Fibroblast of upper back skin (primary cell): ENCODE measurements at regions not wholly inside any gene's neighbourhood (a gene's known extent, or its start where the extent isn't known, plus 50 kb on each side); places are given as distances from the start of the nearest gene placed in this dataset.
A peak's percentile ranks its signal among the peaks of the same experiment; 100 is the strongest.

Experiments used
- DNase-seq: peaks from one replicate; pipeline ENCODE4 v3.0.0-alpha.2; 2013

DNA sequence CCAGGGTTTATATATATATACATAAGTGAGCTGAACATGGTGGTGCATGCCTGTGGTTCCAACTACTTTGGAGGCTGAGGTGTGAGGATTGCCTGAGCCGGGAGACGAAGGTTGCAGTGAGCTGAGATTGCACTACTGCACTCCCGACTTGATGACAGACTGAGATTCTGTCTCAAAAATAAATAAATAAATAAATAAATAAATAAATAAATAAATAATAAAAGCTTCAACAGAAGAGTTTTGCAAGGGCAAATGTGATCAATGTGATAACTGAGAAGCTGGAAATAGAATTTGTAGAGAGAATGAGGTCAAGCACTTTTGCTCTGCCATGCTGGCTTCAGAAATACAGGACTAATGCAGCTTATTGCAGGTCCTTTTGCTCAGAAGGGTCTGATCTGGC is 855.8 kb upstream of the PRMT6 start:
- DNase-seq: no peak

DNA sequence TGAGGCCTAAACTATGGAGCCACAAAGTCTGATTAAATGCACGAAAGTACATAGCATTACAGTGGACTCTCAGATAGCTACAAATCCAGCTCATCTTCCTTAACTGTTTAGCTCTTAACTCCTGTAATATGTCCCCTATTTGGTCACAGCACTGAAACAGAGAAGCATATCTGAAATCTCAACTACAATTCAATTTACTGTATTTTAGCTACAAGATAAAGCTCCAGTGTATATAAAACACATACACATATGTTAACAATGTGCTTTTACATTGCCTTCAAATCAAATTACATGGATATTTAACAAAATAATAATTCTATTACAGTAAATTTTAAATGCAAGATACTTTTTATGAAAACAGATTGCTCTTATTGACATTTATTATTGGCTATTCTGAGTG is 849.3 kb upstream of the PRMT6 start:
- DNase-seq: no peak

DNA sequence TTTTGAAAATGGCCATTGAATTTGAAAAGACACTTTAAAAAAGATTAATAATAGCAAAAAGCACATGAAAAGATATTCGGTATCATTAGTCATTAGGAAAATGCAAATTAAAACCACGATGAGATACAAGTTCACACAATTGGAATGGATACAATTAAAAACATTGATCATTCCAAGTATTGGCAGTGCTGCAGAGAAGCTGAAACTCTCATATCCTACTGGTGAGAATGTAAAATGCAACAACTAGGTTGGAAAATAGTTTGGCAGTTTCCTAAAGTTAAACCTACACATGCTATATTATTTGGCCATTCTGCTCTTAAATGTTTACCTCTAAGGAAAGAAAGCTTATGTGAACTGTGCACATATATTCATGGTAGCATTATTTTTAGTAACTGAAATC is 838.7 kb upstream of the PRMT6 start:
- DNase-seq: no peak

DNA sequence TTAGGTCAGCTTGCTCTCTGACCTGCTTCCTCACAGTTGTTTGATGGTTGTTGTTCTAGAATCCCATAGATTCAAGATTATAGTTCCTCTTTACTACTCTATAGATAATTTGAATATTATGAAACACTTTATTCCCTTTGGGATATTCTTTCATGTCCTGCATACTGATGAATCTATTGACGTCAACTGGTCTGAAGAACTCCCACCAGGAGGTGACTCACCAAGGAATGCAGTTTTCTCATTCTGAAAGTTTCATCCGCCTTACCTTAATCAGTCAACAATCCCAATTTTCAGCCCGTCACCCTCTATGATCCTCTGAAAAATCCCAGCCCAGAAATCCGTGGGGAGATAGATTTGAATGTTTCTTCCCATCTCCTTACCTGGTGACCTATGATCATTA is 834.1 kb upstream of the PRMT6 start:
- DNase-seq: peak; percentile 62

DNA sequence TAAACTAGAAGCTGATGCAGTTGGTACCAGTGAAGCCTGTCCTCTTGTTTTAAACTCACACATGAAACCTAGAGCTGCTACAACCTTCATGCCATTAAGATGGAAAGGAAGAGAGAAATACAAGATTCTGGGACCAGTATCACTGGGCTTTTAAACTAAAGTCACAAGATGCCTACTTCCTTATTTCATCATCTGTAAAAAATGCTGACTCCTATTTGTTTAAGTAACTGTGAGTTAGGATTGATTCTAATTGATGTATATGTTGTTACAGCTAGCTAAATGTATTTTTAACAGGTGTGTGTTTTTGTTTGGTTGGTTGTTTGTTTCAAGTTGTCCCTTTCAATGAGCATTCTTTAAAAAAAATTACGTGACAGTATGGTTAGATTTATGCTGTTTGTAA is 833.3 kb upstream of the PRMT6 start:
- no peak for DNase-seq

DNA sequence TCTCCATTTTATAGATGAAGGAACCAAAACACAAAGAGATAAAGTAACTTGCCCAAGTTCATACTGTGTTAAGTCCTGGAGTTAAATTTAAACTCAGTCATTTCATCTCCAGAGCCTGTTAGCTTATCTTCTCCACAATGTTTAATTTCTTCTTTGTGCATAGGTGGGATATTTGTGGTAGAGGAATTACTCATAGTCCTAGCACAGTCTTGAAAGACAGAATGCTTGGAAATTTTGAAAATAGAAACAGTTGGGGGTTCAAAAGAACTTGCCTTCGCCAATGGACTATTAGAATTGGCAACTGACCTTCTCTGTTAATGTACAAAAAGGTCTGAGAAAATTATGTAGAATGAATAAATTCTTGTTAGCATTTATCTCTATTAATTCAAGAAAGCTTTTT is 832.0 kb upstream of the PRMT6 start:
- DNase-seq: peak; percentile 44

DNA sequence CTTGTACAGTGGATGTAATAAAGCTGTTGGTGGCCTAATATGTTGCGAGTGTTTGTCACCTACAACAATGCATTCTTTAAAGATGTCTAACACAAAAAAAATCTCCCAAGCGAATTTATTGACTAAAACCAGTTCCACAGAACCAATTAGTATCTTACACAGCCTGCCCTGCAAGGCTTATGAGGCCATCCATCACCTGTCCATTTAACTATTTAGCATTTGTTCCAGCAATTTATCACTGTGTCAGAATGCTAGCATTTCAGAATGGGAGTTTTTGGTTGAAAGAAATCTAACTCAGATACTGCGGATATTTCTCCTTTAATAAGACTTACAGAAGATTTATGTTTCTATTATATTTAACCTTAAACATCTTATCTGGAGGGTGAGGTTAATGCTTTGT is 831.1 kb upstream of the PRMT6 start:
- DNase-seq: no peak

DNA sequence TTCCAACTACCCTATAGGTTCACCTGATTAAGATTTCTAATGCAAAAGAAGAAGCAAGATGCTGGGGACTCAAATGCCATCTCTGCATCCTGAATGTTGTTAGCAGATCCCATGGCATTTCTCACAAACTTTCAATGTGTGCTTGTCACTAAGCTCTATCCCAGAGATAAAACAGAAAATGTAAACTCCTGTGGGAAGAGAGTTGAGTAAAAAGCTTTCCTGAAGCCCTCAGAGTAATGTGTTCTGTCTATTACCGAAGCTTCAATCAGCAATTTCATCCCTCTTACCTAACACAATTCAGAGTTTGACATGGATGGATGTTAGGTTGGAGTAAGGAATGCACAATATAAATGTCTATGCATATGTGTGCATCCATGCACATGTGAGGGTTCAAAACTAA is 829.9 kb upstream of the PRMT6 start:
- no peak for DNase-seq

DNA sequence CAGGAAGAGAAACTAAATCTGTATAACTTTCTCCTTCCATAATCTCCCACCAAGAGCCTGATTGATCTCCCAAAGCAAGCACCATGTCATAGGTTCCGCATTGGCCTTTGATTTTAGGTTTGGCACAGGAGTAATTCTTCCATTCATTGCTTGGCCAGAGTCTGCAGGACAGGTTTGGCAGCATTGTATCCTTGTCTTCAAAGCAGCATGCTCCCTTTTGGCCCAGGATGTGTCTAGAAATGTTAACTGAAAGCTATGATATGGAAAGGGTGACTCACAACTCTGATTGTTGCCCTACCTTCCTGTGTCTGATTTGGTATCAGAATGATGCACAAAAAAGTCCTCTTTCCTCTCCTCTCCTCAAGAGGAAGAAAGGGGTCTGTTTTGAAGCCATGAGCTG is 824.3 kb upstream of the PRMT6 start:
- DNase-seq: peak; percentile 12

DNA sequence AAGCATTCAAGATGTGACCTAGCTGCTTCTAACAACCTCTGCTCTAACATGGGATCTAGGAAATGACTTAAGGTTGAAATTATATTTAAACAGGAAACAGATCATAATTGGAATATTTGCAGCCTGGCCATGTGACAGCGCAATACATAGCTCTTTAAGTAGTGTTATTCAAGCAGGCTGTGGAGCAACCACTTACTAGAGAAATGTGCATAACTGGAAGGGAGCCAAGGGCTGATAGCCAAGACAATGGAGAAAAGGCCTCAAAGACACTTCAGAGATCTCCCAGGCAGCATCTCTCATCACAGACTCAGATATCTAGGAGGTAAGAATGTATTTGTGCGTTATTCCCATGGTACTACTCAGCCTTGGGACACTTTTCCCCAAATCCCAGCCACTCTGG is 823.0 kb upstream of the PRMT6 start:
- DNase-seq: peak; percentile 62

DNA sequence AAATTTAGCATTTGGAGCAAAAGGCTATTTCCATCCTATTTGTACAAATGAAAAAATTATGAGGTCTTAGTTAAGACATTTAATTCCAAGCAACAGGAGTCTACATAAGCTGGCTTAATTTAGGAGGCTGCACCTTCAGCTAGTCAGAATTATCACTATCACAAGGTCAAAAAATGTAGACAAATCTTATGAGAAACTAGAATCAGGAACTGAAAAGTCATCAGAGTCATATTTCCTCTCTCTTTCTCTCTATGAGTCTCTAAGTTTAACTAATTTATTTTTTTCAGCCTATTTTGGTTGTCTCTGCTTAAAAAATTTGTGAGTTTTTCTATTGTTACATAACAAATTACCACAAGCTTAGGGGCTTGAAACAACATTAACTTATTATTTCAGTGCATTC is 807.1 kb upstream of the PRMT6 start:
- no peak for DNase-seq

DNA sequence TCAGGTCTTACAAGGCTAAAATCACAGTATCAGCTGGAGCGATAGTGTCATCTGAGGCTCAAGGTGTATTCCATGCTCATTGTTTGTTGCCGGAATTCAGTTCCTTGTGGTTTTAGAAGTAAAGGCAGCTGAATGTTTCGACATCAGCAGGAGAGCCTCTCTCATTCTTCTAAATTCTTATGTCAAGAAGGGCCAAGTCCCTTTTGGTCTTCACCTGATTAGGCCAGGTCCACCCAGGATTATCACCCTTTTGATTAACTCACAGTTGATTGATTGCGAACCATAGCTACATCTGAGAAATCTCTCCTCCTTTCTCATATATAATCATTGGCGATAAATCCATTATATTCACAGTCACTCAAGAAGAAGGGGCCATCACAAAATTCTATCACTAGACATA is 806.7 kb upstream of the PRMT6 start:
- no peak for DNase-seq

DNA sequence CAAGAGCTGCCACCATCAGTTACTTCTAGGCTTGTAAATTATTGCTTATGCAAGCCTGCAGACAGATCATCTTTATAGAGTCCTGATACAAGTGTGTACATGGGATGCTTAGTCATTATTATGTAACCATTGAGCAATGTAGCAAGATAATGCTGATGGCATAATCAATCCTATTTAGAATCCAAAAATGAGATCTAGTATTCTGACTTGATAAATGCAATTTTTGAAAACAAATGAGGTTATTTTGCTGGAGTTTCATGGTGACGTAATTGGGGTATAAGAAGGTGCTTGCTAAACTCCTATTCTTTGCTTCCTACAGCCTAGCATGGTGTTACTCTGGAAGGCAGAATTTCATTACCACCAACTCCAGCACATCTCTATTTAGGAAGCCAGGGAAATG is 801.7 kb upstream of the PRMT6 start:
- peak; percentile 30 for DNase-seq

DNA sequence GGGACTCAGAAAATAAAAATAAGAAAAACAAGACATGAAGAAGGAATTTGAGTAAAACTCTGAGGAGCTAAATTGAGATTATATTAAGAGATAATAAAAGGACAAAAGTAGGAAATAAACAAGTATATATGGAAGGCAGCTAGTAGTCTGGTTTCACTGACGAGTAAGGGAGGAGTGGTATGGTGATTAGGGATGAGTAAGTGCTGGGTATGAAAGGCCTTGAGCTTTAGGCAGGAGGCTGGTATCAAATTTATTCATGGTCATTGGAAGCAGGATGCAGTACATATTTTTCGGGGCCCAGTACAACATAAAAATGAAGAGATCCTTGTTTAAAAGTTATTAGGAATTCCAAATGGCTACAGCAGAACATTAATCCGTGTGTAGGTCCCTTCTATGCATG is 789.7 kb upstream of the PRMT6 start:
- DNase-seq: peak; percentile 11

DNA sequence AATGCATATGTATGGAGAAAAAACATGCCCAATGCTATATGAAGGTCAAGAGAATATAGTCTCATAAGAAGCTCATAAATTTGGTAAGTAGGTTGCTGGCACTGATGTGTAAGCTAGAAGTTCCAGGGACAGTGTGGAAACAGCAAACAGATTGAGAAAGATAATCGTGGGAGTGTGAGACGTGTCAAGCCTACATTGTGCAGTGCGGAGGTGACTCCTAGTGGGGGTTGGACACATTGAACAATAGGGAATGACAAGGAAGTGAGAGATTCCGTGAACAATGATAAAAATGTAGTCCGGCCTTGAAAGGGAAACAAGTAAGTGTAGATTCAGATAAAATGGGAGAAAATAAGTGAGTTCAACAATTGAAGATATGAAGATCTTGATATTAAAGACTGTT is 788.4 kb upstream of the PRMT6 start:
- DNase-seq: peak; percentile 41

DNA sequence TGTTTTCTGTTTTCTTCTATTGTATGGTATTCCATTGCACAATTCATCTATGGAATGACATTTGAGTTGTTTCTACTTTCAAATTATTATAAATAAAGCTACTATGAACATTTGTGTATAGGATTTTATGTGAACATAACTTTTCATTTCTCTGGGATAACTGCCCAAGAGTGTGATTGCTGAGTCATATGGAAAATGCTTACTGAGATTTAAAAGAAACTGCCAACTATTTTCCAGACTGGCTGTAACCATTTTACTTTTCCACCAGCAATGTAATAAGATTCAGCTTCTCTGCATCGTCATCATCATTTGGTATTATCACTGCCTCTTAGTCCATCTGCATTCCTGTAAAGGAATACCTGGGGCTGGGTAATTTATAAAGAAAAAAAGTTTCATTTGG is 779.6 kb upstream of the PRMT6 start:
- peak; percentile 74 for DNase-seq

DNA sequence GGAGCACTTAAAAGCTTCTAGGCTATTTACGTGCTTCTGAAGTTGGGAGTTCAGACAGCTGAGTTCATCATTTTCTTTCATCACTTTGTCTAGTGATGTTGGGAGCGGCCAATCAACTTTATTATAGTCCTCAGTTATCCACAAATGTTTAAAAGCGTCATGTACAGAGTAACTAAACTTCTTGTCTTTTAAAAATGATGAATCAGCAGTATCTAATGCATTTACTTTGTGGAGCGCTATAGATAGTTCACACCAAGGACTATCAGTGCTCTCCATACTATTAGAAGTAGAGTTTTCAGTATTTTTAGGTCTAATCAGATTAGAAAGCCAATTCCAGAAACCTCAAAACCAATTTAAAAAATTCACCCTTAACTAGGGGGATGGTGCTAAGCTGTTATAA is 778.7 kb upstream of the PRMT6 start:
- no peak for DNase-seq

DNA sequence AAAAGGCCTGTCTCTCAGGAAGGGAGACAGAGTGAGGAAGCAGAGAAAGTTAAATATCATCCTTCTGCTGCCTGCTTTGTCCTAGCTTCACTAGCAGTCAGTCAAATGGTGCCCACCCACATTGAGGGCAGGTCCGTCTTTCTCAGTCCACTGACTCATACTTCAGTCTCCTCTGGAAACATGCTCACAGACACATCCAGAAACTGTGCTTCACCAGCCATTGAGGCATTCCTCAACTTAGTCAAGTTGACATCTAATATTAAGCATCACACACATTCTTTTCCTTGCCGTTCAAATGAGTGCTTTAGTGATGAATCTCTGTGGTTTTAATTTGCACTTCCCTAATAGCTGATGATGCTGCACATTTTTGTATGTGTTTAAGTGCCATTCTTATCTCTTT is 777.8 kb upstream of the PRMT6 start:
- DNase-seq: peak; percentile 81

DNA sequence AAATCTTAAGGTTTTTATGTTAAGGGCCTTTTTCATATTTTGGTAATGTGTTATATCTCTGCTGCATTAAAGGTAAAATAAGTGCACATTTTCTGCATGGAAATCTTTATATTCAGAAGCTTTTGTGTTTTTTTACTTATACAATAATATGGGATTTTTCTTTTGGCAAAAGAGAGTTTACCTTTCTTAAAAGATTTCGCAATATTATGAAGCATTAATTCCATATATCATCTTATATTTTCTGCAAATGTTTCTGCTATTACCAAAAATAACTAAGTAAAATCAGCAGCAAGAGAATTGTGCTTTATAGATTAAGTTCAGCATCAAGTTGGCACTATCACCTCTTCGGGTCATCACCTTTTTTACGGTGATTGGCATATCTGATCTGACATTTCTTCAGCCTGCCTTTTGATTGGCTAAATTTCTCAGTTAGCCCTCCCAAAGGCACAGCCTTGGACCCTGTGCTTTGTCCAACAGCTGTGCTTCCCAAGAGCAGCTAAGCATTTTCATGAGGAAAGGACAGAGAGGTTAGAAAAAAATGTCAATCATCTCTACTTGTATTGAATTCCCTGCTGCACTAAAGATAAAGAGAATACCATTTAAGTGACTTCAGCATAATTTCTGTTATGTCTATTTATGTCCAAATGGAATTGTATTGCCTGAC is 767.1 kb upstream of the PRMT6 start:
- peak; percentile 9 for DNase-seq

DNA sequence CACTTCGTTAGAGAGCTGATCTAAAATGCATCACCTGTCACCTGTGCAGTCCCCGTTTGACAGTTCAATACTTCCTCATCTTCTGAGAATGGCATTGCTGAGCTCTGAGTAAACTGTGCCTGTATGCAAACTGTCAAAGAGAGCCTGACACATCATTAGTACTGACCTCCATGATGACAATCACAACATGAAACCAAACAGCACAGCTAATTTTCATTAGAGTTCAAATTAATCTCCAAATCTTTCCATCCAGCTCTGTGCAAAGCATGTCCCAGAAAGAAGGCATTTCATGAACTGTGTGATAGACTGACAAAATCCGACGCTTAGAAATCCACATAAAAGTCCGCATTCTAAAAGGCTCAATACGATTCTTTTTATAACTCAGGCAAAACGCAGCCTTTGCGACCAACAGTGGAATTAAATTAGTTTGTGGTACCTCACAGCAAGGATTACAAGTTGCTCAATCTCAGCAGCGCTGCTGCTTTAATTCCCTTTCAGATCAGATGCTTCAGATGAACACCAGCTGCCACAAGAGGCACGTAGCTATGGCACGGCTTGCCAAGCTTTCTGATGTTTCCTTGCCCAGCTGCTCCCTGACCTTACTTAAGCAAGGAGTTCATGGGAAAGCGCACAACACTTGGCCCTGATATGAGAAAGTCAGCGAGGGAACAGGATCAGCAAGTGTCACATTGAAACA is 765.5 kb upstream of the PRMT6 start:
- no peak for DNase-seq

DNA sequence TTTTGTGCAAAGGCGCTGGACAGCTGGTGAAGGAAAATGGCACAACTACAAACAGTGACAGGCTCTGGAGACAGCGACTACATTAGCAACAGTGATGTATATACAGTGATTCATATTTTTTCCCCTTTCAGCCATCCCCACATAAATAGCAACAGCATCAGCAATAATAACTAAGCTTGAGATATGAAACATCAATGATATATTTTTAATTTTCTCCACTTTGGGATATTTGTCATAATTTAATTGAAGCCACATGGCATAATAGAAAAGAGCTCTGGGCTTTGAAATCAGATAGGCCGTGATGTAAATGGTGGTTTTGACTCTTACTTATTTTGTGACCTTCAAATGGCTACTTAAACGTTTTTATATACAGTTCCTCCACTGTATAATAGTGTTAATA is 764.3 kb upstream of the PRMT6 start:
- no peak for DNase-seq

DNA sequence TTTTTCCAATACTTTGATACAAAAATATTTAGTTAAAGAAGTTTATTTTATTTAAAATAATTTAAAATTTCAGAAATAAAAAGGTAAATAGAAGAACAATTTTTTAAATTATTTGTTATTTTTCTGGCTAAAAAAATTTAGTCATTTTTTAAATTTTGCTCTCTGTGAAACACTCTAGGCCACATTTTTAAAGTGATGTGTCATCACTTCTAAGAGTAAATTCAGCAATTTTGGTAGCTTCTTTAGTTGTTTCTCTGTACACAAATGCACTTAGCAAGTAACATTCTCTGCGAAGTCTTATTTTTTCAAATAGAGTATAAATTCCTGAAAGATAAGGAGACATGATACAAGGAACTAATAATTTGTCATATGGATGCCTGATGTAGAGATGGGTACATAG is 760.0 kb upstream of the PRMT6 start:
- no peak for DNase-seq

DNA sequence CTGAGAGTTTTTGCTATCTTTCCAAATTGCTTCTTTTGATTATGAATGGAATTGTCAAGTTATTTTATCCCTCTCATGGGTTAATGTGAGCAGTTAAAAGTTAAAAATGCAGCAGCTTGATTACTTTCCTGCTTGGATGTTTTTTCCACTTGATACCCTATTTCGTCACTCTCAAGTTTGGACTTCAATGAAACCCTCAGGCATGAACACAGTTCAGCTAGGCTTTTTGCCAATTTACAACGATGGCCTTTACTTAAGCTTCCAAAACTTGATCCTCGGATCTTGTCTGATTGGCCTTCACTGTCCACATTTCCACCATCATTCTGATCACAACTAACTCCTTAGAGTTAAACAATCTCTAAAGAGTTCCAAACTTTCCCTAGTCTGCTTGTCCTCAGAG is 752.4 kb upstream of the PRMT6 start:
- no peak for DNase-seq

DNA sequence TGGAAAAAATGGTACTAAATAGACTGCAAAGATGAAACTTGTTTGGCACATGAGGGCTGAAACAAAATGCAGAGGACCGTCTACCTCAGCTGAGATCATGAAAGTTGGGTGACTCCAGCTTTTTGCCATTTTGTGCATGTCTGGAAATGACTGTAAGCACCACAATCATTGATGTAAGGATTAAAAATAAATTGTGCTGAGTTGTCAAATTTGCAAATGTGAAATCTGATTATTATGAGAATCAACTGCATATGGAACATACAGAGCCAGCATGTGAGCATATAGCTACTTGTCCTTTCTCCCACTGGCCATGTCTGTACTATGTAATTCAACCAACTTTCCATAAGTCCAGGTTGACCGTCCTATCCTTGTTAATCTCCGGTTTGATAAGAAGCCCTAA is 736.9 kb upstream of the PRMT6 start:
- no peak for DNase-seq

DNA sequence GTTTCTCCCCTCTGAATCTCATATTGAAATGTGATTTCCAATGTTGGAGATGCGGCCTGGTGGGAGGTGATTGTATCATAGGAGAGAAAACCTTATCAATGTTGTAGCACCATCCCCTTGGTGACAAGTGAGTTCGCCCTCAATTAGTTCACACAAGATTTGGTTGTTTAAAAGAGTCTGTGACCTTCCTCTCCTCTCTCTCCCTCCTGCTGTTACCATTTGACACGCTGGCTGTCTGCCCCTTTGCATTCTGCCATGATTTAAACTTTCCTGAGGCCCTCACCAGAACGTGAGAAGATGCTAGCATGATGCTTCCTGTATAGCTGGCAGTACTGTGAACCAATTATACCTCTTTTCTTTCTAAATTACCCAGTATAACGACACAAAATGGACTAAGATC is 730.9 kb upstream of the PRMT6 start:
- DNase-seq: no peak
